Glutamatergic neuron (in vitro differentiated cells): ENCODE measurements at regions not wholly inside any gene's neighbourhood (a gene's known extent, or its start where the extent isn't known, plus 50 kb on each side); places are given as distances from the start of the nearest gene placed in this dataset.

ENCODE experiments used
- DNase-seq: peaks from one replicate; pipeline ENCODE4 v3.0.0; 2022
- H3K27ac Mint-ChIP-seq: one replicate; pipeline ENCODE4 v1.8.0; 2020; ENCODE audit warnings: mild to moderate bottlenecking, mixed read lengths, inconsistent platforms; ENCODE audit not compliant: unreplicated experiment
- H3K27me3 Mint-ChIP-seq: one replicate; pipeline ENCODE4 v1.8.0; 2020; ENCODE audit warnings: mild to moderate bottlenecking, moderate library complexity, mixed read lengths, inconsistent platforms; ENCODE audit not compliant: unreplicated experiment
- H3K36me3 Mint-ChIP-seq: one replicate; pipeline ENCODE4 v1.8.0; 2020; ENCODE audit warnings: mild to moderate bottlenecking, mixed read lengths, inconsistent platforms; ENCODE audit not compliant: unreplicated experiment
- H3K4me1 Mint-ChIP-seq: one replicate; pipeline ENCODE4 v1.8.0; 2020; ENCODE audit warnings: mild to moderate bottlenecking, low read depth, mixed read lengths, inconsistent platforms; ENCODE audit not compliant: unreplicated experiment
- H3K4me3 Mint-ChIP-seq: one replicate; pipeline ENCODE4 v1.8.0; 2020; ENCODE audit warnings: mild to moderate bottlenecking, mixed read lengths, inconsistent platforms; ENCODE audit not compliant: unreplicated experiment
- H3K9me3 Mint-ChIP-seq: one replicate; pipeline ENCODE4 v1.8.0; 2020; ENCODE audit warnings: mild to moderate bottlenecking, moderate library complexity, mixed read lengths, inconsistent platforms; ENCODE audit not compliant: unreplicated experiment
- TF ChIP-seq, protein P1 (sequence below): fragments of 200-600 bp; sonication (generic); IDR thresholded peaks from one replicate; pipeline ENCODE4 v1.5.0; 2021; ENCODE audit not compliant: partially characterized antibody, unreplicated experiment

DNA sequence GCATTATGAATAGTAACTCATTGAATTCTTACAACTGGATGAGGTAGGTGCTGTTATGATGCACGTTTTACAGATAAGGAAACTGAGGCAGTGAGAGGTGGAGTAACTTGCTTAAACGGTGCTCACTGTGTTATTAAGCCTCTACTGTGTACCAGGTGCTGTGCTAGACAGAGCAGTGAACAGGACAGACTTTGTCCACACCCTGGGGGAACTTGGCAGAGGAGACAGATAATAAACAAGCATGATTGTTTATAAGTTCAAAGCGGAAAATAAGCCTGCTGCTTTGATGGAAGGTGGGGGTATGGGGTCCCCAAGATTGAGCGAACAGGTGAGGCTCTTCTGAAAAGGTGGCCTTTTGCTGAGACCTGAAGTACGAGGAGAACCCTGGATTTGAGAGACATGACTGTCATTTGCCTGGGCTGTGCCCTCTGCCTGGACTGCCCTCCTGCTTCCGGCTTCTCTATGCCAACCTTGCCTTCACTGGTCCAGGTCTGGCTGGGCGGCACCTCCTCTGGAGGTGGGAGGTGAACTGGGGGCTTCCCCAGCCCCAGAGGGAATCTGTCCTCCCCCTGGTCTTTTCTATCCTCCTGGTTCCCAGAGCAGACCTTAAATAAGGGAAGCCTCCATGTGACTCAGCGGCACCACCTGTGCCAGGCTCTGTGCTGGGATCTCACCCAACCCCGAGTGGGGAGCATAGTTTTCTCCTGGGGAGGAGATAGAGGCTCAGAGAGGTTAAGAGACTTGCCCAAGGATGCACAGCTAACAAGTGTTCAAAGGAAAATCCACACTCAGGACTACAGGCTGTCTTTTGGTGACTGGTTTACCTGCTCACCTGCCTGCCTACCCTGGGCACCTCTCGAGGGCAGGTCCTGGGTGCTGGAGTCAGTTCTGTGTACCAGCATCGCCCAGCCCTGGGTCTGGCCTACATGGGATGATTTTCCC lies 59.1 kb downstream of the CEBPB start:
- peaks cover 2% of the 10 kb centered on the region for H3K27me3 Mint-ChIP-seq
- no peak overlapping the region for H3K27ac Mint-ChIP-seq
- H3K36me3 Mint-ChIP-seq, result no peaks in the 10 kb centered on the region
- H3K9me3 Mint-ChIP-seq, result peaks cover 3% of the 10 kb centered on the region
- TF ChIP-seq, protein P1, sequence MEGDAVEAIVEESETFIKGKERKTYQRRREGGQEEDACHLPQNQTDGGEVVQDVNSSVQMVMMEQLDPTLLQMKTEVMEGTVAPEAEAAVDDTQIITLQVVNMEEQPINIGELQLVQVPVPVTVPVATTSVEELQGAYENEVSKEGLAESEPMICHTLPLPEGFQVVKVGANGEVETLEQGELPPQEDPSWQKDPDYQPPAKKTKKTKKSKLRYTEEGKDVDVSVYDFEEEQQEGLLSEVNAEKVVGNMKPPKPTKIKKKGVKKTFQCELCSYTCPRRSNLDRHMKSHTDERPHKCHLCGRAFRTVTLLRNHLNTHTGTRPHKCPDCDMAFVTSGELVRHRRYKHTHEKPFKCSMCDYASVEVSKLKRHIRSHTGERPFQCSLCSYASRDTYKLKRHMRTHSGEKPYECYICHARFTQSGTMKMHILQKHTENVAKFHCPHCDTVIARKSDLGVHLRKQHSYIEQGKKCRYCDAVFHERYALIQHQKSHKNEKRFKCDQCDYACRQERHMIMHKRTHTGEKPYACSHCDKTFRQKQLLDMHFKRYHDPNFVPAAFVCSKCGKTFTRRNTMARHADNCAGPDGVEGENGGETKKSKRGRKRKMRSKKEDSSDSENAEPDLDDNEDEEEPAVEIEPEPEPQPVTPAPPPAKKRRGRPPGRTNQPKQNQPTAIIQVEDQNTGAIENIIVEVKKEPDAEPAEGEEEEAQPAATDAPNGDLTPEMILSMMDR, result no peak
- no peak overlapping the region for H3K4me3 Mint-ChIP-seq
- DNase-seq, result no peak
- H3K4me1 Mint-ChIP-seq, result no peaks in the 10 kb centered on the region

DNA sequence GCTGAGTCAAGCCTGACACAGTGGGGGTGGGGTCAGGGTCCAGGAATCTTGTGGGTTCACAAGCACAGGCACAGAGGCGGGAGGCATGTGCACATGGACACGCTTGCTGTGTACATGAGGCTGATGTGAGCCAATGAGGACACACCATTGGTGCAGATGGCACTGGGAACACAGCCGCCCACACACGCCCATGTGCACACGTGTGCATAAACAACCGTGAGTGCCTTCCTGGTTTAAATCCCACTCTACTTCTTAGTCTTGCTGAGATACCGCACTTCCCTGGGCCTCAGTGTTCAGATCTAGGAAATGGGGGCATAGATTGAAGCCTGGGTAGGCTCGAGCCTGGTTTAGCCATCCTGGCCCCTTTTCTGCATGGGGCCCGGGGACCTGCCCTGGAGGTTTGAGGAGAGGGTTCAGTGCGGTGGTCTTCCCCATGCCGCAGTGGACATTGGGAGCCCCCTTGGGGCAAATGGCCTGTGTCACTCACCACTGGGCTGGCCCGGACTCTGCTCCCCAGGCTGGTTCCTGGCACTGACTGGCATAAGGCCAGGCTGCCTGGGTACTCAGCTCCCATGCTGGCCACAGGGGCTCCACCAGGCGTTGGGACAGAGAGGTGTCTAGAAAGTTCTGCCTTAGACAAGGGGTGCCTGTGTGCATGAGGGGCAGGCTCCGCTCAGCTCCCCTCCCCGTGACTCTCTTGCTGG lies 60.2 kb downstream of the CEBPB start:
- no peaks in the 10 kb centered on the region for H3K4me1 Mint-ChIP-seq
- peaks cover 2% of the 10 kb centered on the region for H3K27me3 Mint-ChIP-seq
- H3K4me3 Mint-ChIP-seq, result no peak overlapping the region
- H3K36me3 Mint-ChIP-seq, result no peaks in the 10 kb centered on the region
- H3K9me3 Mint-ChIP-seq, result no peaks in the 10 kb centered on the region
- DNase-seq, result no peak
- H3K27ac Mint-ChIP-seq, result no peak overlapping the region
- TF ChIP-seq, protein P1, result no peak

DNA sequence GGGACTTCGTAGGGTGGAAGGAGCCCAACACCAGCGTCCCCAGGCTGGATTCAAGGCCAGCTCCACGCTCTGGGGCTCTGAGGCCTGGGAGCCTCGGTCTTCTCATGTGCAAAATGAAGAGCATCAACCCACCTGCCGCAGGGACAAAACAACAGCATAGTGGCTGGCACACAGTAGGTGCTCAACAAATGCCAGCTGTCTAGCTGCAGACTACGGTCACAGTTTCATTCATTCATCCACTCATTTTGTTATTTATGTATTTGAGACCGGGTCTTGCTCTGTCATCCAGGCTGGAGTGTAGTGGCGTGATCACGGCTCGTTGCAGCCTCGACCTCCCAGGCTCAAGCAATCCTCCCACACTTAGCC lies 60.7 kb downstream of the CEBPB start:
- H3K9me3 Mint-ChIP-seq, result no peaks in the 10 kb centered on the region
- H3K36me3 Mint-ChIP-seq, result no peaks in the 10 kb centered on the region
- H3K4me1 Mint-ChIP-seq, result no peaks in the 10 kb centered on the region
- H3K27me3 Mint-ChIP-seq, result peaks cover 2% of the 10 kb centered on the region
- no peak overlapping the region for H3K27ac Mint-ChIP-seq
- H3K4me3 Mint-ChIP-seq, result no peak overlapping the region
- no peak for DNase-seq
- TF ChIP-seq, protein P1, result no peak

DNA sequence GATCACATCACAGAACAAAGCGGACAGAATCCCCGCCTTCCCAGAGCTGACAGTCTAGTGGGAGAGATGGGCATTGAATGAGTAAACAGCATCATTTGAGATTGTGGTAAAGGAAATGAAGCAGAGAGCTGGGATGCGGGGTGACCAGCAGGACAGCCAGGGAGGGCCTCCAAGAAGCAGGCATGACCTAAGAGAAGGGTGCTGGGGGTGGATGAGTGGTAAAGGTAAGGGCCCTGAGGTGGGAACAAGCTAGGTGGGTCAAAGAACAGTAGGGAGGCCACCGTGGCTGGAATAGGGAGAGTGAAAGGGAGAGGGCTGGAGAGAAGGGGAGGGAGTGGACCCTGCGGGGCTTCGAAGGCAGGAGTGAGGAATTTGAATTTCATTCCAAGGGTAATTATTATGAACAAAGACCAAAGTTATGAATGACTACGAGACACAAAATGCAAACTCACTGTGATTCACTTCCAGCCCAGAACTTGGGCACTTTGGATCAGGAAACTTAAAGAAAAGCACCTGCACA lies 61.4 kb downstream of the CEBPB start:
- Mint-ChIP-seq H3K27ac (no peak overlapping the region), H3K4me3 (no peak overlapping the region), H3K36me3 (no peaks in the 10 kb centered on the region), H3K27me3 (peaks cover 2% of the 10 kb centered on the region), H3K9me3 (no peaks in the 10 kb centered on the region), H3K4me1 (no peaks in the 10 kb centered on the region)
- no peak for DNase-seq
- TF ChIP-seq, protein P1, result no peak
